ENCODE measurements at regions not wholly inside any gene's neighbourhood (a gene's known extent, or its start where the extent isn't known, plus 50 kb on each side); places are given as distances from the start of the nearest gene placed in this dataset.

DNA sequence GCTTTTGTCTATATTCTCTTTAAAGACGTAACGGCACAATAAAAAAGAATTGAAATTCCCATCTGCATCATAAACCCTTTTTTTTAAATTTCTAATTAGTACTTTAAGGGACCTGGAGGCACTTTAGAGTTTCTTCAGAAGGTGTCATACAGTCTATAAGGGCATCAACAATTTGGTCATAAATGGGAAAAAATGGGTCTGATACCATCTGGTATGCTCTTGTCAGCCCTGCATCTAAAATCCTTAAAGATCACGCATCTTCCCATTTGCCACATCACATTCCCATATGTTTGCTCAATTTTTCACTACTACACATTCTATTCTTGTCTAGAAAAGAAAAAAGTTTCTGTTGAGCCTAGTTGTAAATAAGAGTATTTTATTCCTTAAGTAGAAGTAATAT, 53.8 kb downstream of the COX7C start:
- DNase-seq (ENCODE audit: low read depth), result no peak
- no peak overlapping the region for H3K4me3 ChIP-seq (ENCODE audit: low read depth, low read length)
- no peak for TF ChIP-seq CTCF (IDR thresholded peaks at IDR 0.05; ENCODE audit: insufficient read depth, low read depth, low read length)

DNA sequence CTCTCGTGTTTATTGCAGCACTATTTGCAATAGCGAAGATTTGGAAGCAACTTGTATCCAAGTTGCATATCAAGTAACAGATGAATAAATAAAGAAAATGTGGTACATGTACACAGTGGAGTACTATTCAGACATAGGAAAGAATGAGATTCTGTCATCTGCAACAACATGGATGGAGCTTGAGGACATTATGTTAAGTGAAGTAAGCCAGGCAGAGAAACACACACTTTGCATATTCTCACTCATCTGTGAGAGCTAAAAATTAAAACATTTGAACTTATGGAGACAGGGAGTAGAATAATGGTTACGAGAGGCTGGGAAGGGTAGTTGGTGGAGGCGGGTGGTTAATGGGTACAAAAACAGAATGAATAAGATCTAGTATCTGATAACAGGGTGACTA, 56.3 kb downstream of the COX7C start:
- no peak for TF ChIP-seq CTCF (IDR thresholded peaks at IDR 0.05; ENCODE audit: insufficient read depth, low read depth, low read length)
- no peak for DNase-seq (ENCODE audit: low read depth)
- H3K4me3 ChIP-seq (ENCODE audit: low read depth, low read length), result no peak overlapping the region

DNA sequence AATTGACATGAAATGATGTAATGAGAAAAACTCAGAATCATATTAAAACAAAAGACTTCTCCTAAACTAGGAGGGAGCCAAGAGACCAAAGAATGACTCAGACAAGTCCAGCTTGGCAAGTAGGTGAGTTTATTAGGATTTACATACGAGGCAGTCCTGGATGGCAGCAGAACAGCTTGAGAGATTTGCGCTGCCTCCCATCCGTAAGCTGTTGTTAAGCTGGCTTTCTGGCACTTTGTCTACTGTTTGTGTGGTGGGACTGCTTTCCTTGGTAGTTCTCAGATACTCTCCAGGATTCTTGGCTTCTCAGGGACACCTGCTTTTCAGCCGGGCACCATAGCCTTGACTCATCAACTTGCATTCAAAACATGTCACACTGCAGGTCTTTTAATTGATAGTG, 57.6 kb downstream of the COX7C start:
- no peak for TF ChIP-seq CTCF (IDR thresholded peaks at IDR 0.05; ENCODE audit: insufficient read depth, low read depth, low read length)
- DNase-seq (ENCODE audit: low read depth), result no peak
- H3K4me3 ChIP-seq (ENCODE audit: low read depth, low read length), result no peak overlapping the region

GRCh38 chr5:86679529-86679928, 61.8 kb downstream of the COX7C start:
- no peak overlapping the region for H3K4me3 ChIP-seq (ENCODE audit: low read depth, low read length)
- DNase-seq (ENCODE audit: low read depth), result peak; percentile 57
- peak; percentile 61 for TF ChIP-seq CTCF (IDR thresholded peaks at IDR 0.05; ENCODE audit: insufficient read depth, low read depth, low read length)

- TF ChIP-seq CTCF (IDR thresholded peaks at IDR 0.05; ENCODE audit: insufficient read depth, low read depth, low read length), result no peak
- H3K4me3 ChIP-seq (ENCODE audit: low read depth, low read length), result no peak overlapping the region
- DNase-seq (ENCODE audit: low read depth), result no peak
These were observed 62.2 kb downstream of the COX7C start for GRCh38 chr5:86679949-86680348.

- no peak overlapping the region for H3K4me3 ChIP-seq (ENCODE audit: low read depth, low read length)
- TF ChIP-seq CTCF (IDR thresholded peaks at IDR 0.05; ENCODE audit: insufficient read depth, low read depth, low read length), result no peak
- no peak for DNase-seq (ENCODE audit: low read depth)
These were observed 66.5 kb downstream of the COX7C start for GRCh38 chr5:86684222-86684621.

- no peak for TF ChIP-seq CTCF (IDR thresholded peaks at IDR 0.05; ENCODE audit: insufficient read depth, low read depth, low read length)
- H3K4me3 ChIP-seq (ENCODE audit: low read depth, low read length), result no peak overlapping the region
- no peak for DNase-seq (ENCODE audit: low read depth)
These were observed 68.3 kb downstream of the COX7C start for GRCh38 chr5:86686046-86686445.

Data from fibroblast of villous mesenchyme (primary cell).